HepG2 (cell line): ENCODE measurements at regions not wholly inside any gene's neighbourhood (a gene's known extent, or its start where the extent isn't known, plus 50 kb on each side); places are given as distances from the start of the nearest gene placed in this dataset.

Source experiments
- ATAC-seq: fragments of 200-7000 bp; cut with Tn5 transposase; 3 replicates; pipeline ENCODE4 v1.9.1; 2020; ENCODE audit warnings: mild to moderate bottlenecking, moderate library complexity
- BruUV-seq: library from RNA; stranded (reverse); fragments of 400-500 nt; replicated peaks from 2 replicates; lab custom pipeline; 2021; lab: Mats Ljungman, UMichigan
- CTCF ChIA-PET: fragments of 300-600 bp; formaldehyde crosslinking; extraction: SDS; loops from one replicate; lab custom pipeline; 2021; ENCODE audit warnings: low total read pairs, inconsistent platforms, low intra/inter-chr PET ratio; lab: Yijun Ruan, JAX
- POLR2A ChIA-PET: fragments of 350-600 bp; sonication (Branson Sonifier 250); formaldehyde crosslinking; loops from one replicate; lab custom pipeline; 2020; ENCODE audit warnings: antibody characterized with exemption, inconsistent platforms; lab: Yijun Ruan, JAX
- DNase-seq: peaks from one replicate; pipeline ENCODE4 v3.0.0-alpha.2; 2015; ENCODE audit warnings: low spot score
- FAIRE-seq: peaks from 3 replicates; lab custom pipeline; 2011; peaks lifted over from hg19 to GRCh38; lab: Jason Lieb, UNC
- H2AFZ ChIP-seq: one replicate; pipeline ENCODE4 v1.6.1; 2011; ENCODE audit warnings: low read length, inconsistent platforms
- H3K27ac ChIP-seq: fragments of 300-600 bp; 3 replicates; pipeline ENCODE4 v1.8.0; 2011; ENCODE audit warnings: mixed run types, mild to moderate bottlenecking, mixed read lengths, low read length, inconsistent platforms; ENCODE audit not compliant: insufficient read depth; ENCODE audit errors: extremely low read length
- H3K27me3 ChIP-seq, 2 experiments: fragments of 200-600 bp in 1 of 2; 2 replicates in 1 of 2; 3 replicates in 1 of 2; pipeline versions ENCODE4 v1.6.0 to v1.8.0; 2011; ENCODE audit warnings: low read length in 2 of 2, mild to moderate bottlenecking in 2 of 2, moderate library complexity in 2 of 2, inconsistent platforms in 1 of 2; ENCODE audit not compliant: insufficient read depth in 2 of 2, control insufficient read depth in 1 of 2
- H3K36me3 ChIP-seq, 2 experiments: fragments of 200-600 bp in 1 of 2; replicated peaks in 1 of 2; 2 replicates in 1 of 2; 3 replicates in 1 of 2; pipeline versions ENCODE4 v1.5.1 to v1.8.0; 2011; ENCODE audit warnings: low read length in 2 of 2, inconsistent platforms in 1 of 2; ENCODE audit not compliant: insufficient read depth in 2 of 2, control insufficient read depth in 1 of 2
- H3K4me1 ChIP-seq: 2 replicates; pipeline ENCODE4 v1.5.1; 2012; ENCODE audit warnings: low read length, inconsistent platforms; ENCODE audit not compliant: insufficient read depth
- H3K4me2 ChIP-seq: 2 replicates; pipeline ENCODE4 v1.6.0; 2011; ENCODE audit warnings: low read depth, low read length, inconsistent platforms
- H3K4me3 ChIP-seq, 3 experiments: fragments of 200-600 bp in 1 of 3; sonication (generic), shearing (Covaris generic) in 1 of 3; replicated peaks in 1 of 3; 2 replicates each; pipeline ENCODE4 v1.5.1; 2011 to 2016; ENCODE audit warnings: low read length in 3 of 3, inconsistent platforms in 2 of 3, low read depth in 2 of 3, mild to moderate bottlenecking in 2 of 3, control low read depth in 1 of 3, mixed read lengths in 1 of 3; ENCODE audit not compliant: insufficient read depth in 1 of 3
- H3K79me2 ChIP-seq: one replicate; pipeline ENCODE4 v1.6.1; 2011; ENCODE audit warnings: low read length, inconsistent platforms; ENCODE audit not compliant: insufficient read depth
- H3K9ac ChIP-seq: 2 replicates; pipeline ENCODE4 v1.6.0; 2011; ENCODE audit warnings: mild to moderate bottlenecking, low read depth, low read length, inconsistent platforms; ENCODE audit not compliant: insufficient read depth
- H3K9me3 ChIP-seq: 2 replicates; pipeline ENCODE4 v1.5.1; 2012; ENCODE audit warnings: mild to moderate bottlenecking, low read length
- H4K20me1 ChIP-seq: 2 replicates; pipeline ENCODE4 v1.6.0; 2011; ENCODE audit warnings: inconsistent platforms, mild to moderate bottlenecking, low read length, moderate library complexity; ENCODE audit not compliant: insufficient read depth
- AGO2 ChIP-seq: fragments of 200-400 bp; formaldehyde crosslinking; optimal IDR thresholded peaks from 2 replicates; pipeline ENCODE3; 2017; ENCODE audit warnings: mild to moderate bottlenecking, low read depth, low read length, moderate library complexity
- AKAP8 ChIP-seq: sonication (generic); formaldehyde crosslinking; IDR thresholded peaks from 2 replicates; pipeline ENCODE4 v1.5.1; 2020; ENCODE audit warnings: mild to moderate bottlenecking, missing genetic modification reagents
- BORCS8-MEF2B ChIP-seq: sonication (generic); formaldehyde crosslinking; IDR thresholded peaks from 2 replicates; pipeline ENCODE4 v1.8.0; 2022; ENCODE audit warnings: mild to moderate bottlenecking, missing genetic modification reagents
- GABPA ChIP-seq, 2 experiments: IDR thresholded peaks; 2 replicates each; pipeline ENCODE4 v1.6.1; 2011 to 2016; ENCODE audit warnings: low read depth in 2 of 2, low read length in 1 of 2, missing biosample characterization in 1 of 2, missing genetic modification characterization in 1 of 2
- GATA4 ChIP-seq: sonication (generic); IDR thresholded peaks from 2 replicates; pipeline ENCODE4 v1.6.1; 2016; ENCODE audit warnings: antibody characterized with exemption, low read depth, borderline replicate concordance
- HMG20A ChIP-seq: IDR thresholded peaks from 2 replicates; pipeline ENCODE4 v1.6.1; 2016; ENCODE audit warnings: borderline replicate concordance
- RFX3 ChIP-seq: IDR thresholded peaks from 2 replicates; pipeline ENCODE4 v1.6.1; 2016; ENCODE audit warnings: missing biosample characterization, missing genetic modification reagents
- RFXANK ChIP-seq: IDR thresholded peaks from 2 replicates; pipeline ENCODE4 v1.6.1; 2016
- TFDP1 ChIP-seq: IDR thresholded peaks from 2 replicates; pipeline ENCODE4 v1.6.1; 2016; ENCODE audit warnings: missing compliant biosample characterization, missing genetic modification reagents, borderline replicate concordance
- ZBTB37 ChIP-seq: sonication (generic); formaldehyde crosslinking; IDR thresholded peaks from 2 replicates; pipeline ENCODE4 v1.4.0; 2020; ENCODE audit warnings: mild to moderate bottlenecking, missing genetic modification reagents
- ZFAT ChIP-seq: sonication (generic); formaldehyde crosslinking; conservative IDR thresholded peaks from 2 replicates; pipeline ENCODE4 v1.8.1; 2023; ENCODE audit warnings: missing genetic modification reagents, inconsistent platforms
- ZFP37 ChIP-seq: sonication (generic); formaldehyde crosslinking; IDR thresholded peaks from 2 replicates; pipeline ENCODE4 v1.4.0; 2020; ENCODE audit warnings: missing genetic modification reagents, borderline replicate concordance
- ZNF142 ChIP-seq: sonication (generic); formaldehyde crosslinking; IDR thresholded peaks from 2 replicates; pipeline ENCODE4 v1.4.0; 2020; ENCODE audit warnings: missing genetic modification reagents
- ZNF747 ChIP-seq: sonication (generic); formaldehyde crosslinking; IDR thresholded peaks from 2 replicates; pipeline ENCODE4 v1.8.1; 2023; ENCODE audit warnings: missing genetic modification reagents, mild to moderate bottlenecking, borderline replicate concordance
- ZNF768 ChIP-seq: sonication (generic); formaldehyde crosslinking; IDR thresholded peaks from 2 replicates; pipeline ENCODE4 v1.4.0; 2020; ENCODE audit warnings: missing genetic modification reagents
- WGBS: methylation state at CpG from one replicate; pipeline ENCODE4 v1.1.6; 2017; ENCODE audit warnings: low lambda C conversion rate; 5-methylcytosine and 5-hydroxymethylcytosine counted together
- in situ Hi-C: cut with HindIII; loops from 2 replicates; pipeline ENCODE4 v1.10.0; 2017; ENCODE audit warnings: low pct_unique_long_range_greater_than_20kb; ENCODE audit not compliant: extremely low pct_ligation_motif_present
- intact Hi-C: fragments of 100-400 bp; cut with micrococcal nuclease; formaldehyde crosslinking; loops from one replicate; pipeline ENCODE4 v1.10.0; 2022; ENCODE audit not compliant: unreplicated experiment

- no peak for TF ChIP-seq ZNF142
- no peak for TF ChIP-seq ZFP37 (CRISPR knock-in tag)
- no peak for TF ChIP-seq TFDP1 (CRISPR knock-in tag)
- TF ChIP-seq RFX3 (CRISPR knock-in tag): no peak
Measured at GRCh38 chr21:19557046-19557445, 1153.5 kb upstream of the TMPRSS15 start (continued).

GRCh38 chr21:19557488-19557887 is 1153.9 kb upstream of the TMPRSS15 start:
- no peak for FAIRE-seq
- no TSS peak for BruUV-seq
- H3K4me3 ChIP-seq: no peak overlapping the region
- no peaks in the 10 kb centered on the region for H3K36me3 ChIP-seq
- CTCF ChIA-PET: no interaction called here
- no peaks in the 10 kb centered on the region for H4K20me1 ChIP-seq
- no peaks in the 10 kb centered on the region for H3K4me1 ChIP-seq
- WGBS: 1% methylated on average over 4 of the region's 4 CpGs
- no peak overlapping the region for H3K9ac ChIP-seq
- no peak for ATAC-seq
- no peaks in the 10 kb centered on the region for H3K27me3 ChIP-seq
- in situ Hi-C loops (no loop called here), intact Hi-C loops (no loop called here)
- H3K9me3 ChIP-seq: peaks cover 82% of the 10 kb centered on the region
- no peak overlapping the region for H3K4me2 ChIP-seq
- no peak for DNase-seq
- H3K27ac ChIP-seq: no peak overlapping the region
- H3K79me2 ChIP-seq: no peaks in the 10 kb centered on the region
- POLR2A ChIA-PET: no interaction called here
- H2AFZ ChIP-seq: no peak overlapping the region
- TF ChIP-seq ZFAT (CRISPR knock-in tag): no peak
- no peak for TF ChIP-seq RFXANK (CRISPR knock-in tag)
- TF ChIP-seq HMG20A (CRISPR knock-in tag): no peak
- TF ChIP-seq BORCS8-MEF2B (CRISPR knock-in tag): no peak
- TF ChIP-seq GATA4: no peak
- no peak for TF ChIP-seq AGO2
- TF ChIP-seq ZNF768 (CRISPR knock-in tag): no peak
- no peak for TF ChIP-seq AKAP8 (CRISPR knock-in tag)
- TF ChIP-seq ZNF747 (CRISPR knock-in tag): no peak
- TF ChIP-seq ZBTB37: no peak
- TF ChIP-seq GABPA (IDR thresholded peaks at IDR 0.05; ENCODE audit: low read depth, low read length): no peak
- no peak for TF ChIP-seq GABPA (CRISPR knock-in tag; IDR thresholded peaks at IDR 0.05; ENCODE audit: low read depth)
